Kidney epithelial cell (primary cell): ENCODE measurements at regions not wholly inside any gene's neighbourhood (a gene's known extent, or its start where the extent isn't known, plus 50 kb on each side); places are given as distances from the start of the nearest gene placed in this dataset.

Source experiments
- DNase-seq: peaks from one replicate; pipeline ENCODE4 v3.0.0-alpha.2; 2010; ENCODE audit warnings: low read depth
- H3K27me3 ChIP-seq: 2 replicates; pipeline ENCODE4 v1.6.0; 2011; ENCODE audit warnings: low read length; ENCODE audit not compliant: control insufficient read depth, insufficient read depth
- H3K36me3 ChIP-seq: 2 replicates; pipeline ENCODE4 v1.5.1; 2011; ENCODE audit warnings: low read length; ENCODE audit not compliant: control insufficient read depth, insufficient read depth
- H3K4me3 ChIP-seq: 2 replicates; pipeline ENCODE4 v1.5.1; 2011; ENCODE audit warnings: low read depth, mild to moderate bottlenecking, control low read depth, low read length
- TF ChIP-seq, protein P1 (sequence below): IDR thresholded peaks from 2 replicates; pipeline ENCODE4 v1.5.1; 2011; ENCODE audit warnings: mild to moderate bottlenecking, moderate library complexity, low read length, control low read depth, inconsistent platforms; ENCODE audit not compliant: insufficient read depth, poor library complexity, severe bottlenecking

- Histone ChIP-seq H3K4me3 (no peak overlapping the region), H3K36me3 (no peaks in the 10 kb centered on the region), H3K27me3 (no peaks in the 10 kb centered on the region)
- TF ChIP-seq, protein P1, sequence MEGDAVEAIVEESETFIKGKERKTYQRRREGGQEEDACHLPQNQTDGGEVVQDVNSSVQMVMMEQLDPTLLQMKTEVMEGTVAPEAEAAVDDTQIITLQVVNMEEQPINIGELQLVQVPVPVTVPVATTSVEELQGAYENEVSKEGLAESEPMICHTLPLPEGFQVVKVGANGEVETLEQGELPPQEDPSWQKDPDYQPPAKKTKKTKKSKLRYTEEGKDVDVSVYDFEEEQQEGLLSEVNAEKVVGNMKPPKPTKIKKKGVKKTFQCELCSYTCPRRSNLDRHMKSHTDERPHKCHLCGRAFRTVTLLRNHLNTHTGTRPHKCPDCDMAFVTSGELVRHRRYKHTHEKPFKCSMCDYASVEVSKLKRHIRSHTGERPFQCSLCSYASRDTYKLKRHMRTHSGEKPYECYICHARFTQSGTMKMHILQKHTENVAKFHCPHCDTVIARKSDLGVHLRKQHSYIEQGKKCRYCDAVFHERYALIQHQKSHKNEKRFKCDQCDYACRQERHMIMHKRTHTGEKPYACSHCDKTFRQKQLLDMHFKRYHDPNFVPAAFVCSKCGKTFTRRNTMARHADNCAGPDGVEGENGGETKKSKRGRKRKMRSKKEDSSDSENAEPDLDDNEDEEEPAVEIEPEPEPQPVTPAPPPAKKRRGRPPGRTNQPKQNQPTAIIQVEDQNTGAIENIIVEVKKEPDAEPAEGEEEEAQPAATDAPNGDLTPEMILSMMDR = no peak
- DNase-seq = no peak
These were observed 154.8 kb upstream of the SSTR4 start for GRCh38 chr20:22880277-22880676.

DNA sequence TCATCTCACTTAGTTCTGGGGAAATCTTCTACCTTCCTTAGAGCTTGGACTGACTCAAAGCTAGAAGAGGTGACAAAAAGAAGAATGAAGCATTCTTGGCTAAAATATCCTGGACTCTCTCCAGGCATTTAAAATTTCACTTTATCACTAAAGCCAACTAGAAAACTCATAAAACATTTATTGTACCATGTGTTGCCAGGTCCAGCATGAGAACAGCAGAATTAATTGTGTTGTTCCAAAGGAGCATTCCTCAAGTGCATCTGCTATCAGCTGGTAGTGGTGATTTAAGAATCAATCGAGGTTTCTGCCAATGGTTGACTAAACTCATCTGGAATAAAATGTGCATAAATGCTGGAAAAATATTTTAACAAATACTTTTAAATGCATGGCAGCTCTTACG lies 147.3 kb upstream of the SSTR4 start:
- H3K4me3 ChIP-seq = no peak overlapping the region
- TF ChIP-seq, protein P1 = no peak
- no peaks in the 10 kb centered on the region for H3K27me3 ChIP-seq
- H3K36me3 ChIP-seq = no peaks in the 10 kb centered on the region
- no peak for DNase-seq

DNA sequence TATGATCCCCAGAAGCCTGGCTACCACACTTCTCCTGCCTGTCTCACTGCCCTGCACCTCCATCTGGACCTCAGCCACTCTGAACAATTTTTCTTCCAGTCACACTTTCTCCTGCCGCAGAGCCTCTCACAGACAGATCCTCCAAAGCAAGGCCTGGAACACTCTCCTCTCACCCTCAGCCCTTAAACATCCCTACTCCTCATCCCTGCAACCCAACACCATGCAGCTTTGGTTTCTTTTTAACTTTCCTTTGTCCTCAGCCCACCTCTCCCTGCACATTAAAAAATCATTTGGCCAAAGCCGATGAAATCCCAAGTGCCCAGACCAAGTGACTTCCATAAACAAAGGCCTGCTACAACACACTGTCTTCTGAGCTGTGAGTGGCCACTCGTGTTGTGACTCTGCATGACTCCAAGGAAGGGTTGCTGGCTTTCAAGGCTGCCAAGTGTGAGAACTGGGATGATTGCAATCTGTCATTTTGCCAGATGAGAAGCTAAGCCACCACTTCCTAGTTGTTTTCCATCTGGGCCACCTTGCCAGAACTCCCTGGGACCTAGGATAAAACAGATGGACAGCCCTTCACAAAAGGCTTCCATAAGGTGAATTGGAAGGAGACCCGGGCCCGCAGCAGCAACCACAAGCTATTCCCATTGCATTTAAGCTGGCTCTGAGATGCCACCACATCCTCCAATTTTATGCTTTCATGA lies 144.4 kb upstream of the SSTR4 start:
- Histone ChIP-seq H3K4me3 (no peak overlapping the region), H3K36me3 (no peaks in the 10 kb centered on the region), H3K27me3 (no peaks in the 10 kb centered on the region)
- no peak for DNase-seq
- TF ChIP-seq, protein P1 = no peak

- H3K27me3 ChIP-seq = no peaks in the 10 kb centered on the region
- TF ChIP-seq, protein P1 = no peak
These were observed 133.9 kb upstream of the SSTR4 start for GRCh38 chr20:22901164-22901563.

GRCh38 chr20:22901921-22902320 lies 133.2 kb upstream of the SSTR4 start:
- DNase-seq = no peak
- no peaks in the 10 kb centered on the region for H3K27me3 ChIP-seq
- H3K4me3 ChIP-seq = no peak overlapping the region
- H3K36me3 ChIP-seq = no peaks in the 10 kb centered on the region
- TF ChIP-seq, protein P1 = no peak

More at GRCh38 chr20:22901164-22901563, 133.9 kb upstream of the SSTR4 start:
- Histone ChIP-seq H3K36me3 (no peaks in the 10 kb centered on the region), H3K4me3 (no peak overlapping the region)
- DNase-seq = no peak

GRCh38 chr20:22904386-22904785 lies 130.7 kb upstream of the SSTR4 start:
- TF ChIP-seq, protein P1 = no peak
- no peak for DNase-seq
- Histone ChIP-seq H3K4me3 (no peak overlapping the region), H3K27me3 (no peaks in the 10 kb centered on the region), H3K36me3 (no peaks in the 10 kb centered on the region)
